Loucy (cell line): ENCODE measurements at regions not wholly inside any gene's neighbourhood (a gene's known extent, or its start where the extent isn't known, plus 50 kb on each side); places are given as distances from the start of the nearest gene placed in this dataset.

Experiments used
- EZH2phosphoT487 ChIP-seq: fragments of 200-600 bp; IDR thresholded peaks from 2 replicates; pipeline ENCODE4 v1.6.1; 2018; ENCODE audit warnings: antibody characterized with exemption, mild to moderate bottlenecking, moderate library complexity, borderline replicate concordance
- TF ChIP-seq, protein P1 (sequence below): fragments of 200-600 bp; sonication (generic); conservative IDR thresholded peaks from 2 replicates; pipeline ENCODE4 v1.5.1; 2014; ENCODE audit warnings: mild to moderate bottlenecking, antibody characterized with exemption, low read length

DNA sequence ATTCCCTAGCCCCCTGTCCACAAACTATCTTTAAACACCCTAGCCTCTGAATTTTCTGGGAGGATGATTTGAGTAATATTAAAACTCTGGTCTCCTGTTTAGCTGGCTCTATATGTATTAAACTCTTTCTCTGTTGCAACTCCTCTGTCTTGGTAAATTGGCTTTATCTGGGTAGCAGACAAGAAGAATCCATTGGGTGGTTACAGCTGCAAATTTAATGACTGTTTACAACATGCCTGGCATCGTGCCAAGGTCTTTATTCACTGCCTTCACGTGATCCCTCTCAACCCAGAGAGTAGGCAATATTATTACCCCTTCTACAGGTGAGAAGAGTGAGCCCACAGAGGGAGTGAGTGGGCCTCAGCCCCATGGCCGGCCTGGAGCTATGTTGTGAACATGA, 77.8 kb upstream of the MYL2 start:
- TF ChIP-seq, protein P1, sequence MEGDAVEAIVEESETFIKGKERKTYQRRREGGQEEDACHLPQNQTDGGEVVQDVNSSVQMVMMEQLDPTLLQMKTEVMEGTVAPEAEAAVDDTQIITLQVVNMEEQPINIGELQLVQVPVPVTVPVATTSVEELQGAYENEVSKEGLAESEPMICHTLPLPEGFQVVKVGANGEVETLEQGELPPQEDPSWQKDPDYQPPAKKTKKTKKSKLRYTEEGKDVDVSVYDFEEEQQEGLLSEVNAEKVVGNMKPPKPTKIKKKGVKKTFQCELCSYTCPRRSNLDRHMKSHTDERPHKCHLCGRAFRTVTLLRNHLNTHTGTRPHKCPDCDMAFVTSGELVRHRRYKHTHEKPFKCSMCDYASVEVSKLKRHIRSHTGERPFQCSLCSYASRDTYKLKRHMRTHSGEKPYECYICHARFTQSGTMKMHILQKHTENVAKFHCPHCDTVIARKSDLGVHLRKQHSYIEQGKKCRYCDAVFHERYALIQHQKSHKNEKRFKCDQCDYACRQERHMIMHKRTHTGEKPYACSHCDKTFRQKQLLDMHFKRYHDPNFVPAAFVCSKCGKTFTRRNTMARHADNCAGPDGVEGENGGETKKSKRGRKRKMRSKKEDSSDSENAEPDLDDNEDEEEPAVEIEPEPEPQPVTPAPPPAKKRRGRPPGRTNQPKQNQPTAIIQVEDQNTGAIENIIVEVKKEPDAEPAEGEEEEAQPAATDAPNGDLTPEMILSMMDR: no peak
- TF ChIP-seq EZH2phosphoT487: no peak
